GM12878 (cell line): ENCODE measurements at regions not wholly inside any gene's neighbourhood (a gene's known extent, or its start where the extent isn't known, plus 50 kb on each side); places are given as distances from the start of the nearest gene placed in this dataset.

Experiments
- ATAC-seq: fragments of 200-7000 bp; cut with Tn5 transposase; 3 replicates; pipeline ENCODE4 v1.9.1; 2020; ENCODE audit warnings: mild to moderate bottlenecking, moderate library complexity
- BruUV-seq: library from RNA; stranded (reverse); fragments of 400-500 nt; replicated peaks from 2 replicates; lab custom pipeline; 2021; lab: Mats Ljungman, UMichigan
- CTCF ChIA-PET: fragments of 300-600 bp; sonication (Branson Sonifier 250); formaldehyde crosslinking; extraction: SDS; loops from one replicate; lab custom pipeline; 2021; ENCODE audit warnings: inconsistent platforms; lab: Yijun Ruan, JAX
- POLR2A ChIA-PET: fragments of 350-600 bp; formaldehyde crosslinking; extraction: SDS; loops from one replicate; lab custom pipeline; 2021; ENCODE audit warnings: inconsistent platforms; lab: Charles Lee
- RAD21 ChIA-PET: fragments of 300-600 bp; sonication (Branson Sonifier 250); formaldehyde crosslinking; loops from one replicate; lab custom pipeline; 2023; ENCODE audit warnings: antibody characterized with exemption; ENCODE audit not compliant: unreplicated experiment; lab: Charles Lee
- SMC1A ChIA-PET: fragments of 300-600 bp; sonication (Branson Sonifier 250); formaldehyde crosslinking; loops from one replicate; lab custom pipeline; 2023; ENCODE audit not compliant: unreplicated experiment, uncharacterized antibody; lab: Charles Lee
- DNase-seq: peaks from one replicate; pipeline ENCODE4 v3.0.0-alpha.2; 2011; ENCODE audit warnings: low read depth, low spot score
- FAIRE-seq: peaks from 3 replicates; lab custom pipeline; 2011; peaks lifted over from hg19 to GRCh38; lab: Jason Lieb, UNC
- H2AFZ ChIP-seq: 2 replicates; pipeline ENCODE4 v1.6.0; 2011; ENCODE audit warnings: low read depth, low read length, control low read depth; ENCODE audit not compliant: control insufficient read depth
- H3K27ac ChIP-seq: 2 replicates; pipeline ENCODE4 v1.5.1; 2011; ENCODE audit warnings: control low read depth; ENCODE audit not compliant: control insufficient read depth, insufficient read depth
- H3K27me3 ChIP-seq, 2 experiments: replicated peaks in 1 of 2; 2 replicates each; pipeline versions ENCODE4 v1.6.0 to v1.6.1; 2011; ENCODE audit warnings: low read length in 1 of 2; ENCODE audit not compliant: control insufficient read depth in 2 of 2, insufficient read depth in 2 of 2
- H3K36me3 ChIP-seq, 2 experiments: 2 replicates each; pipeline ENCODE4 v1.5.1; 2011; ENCODE audit warnings: low read length in 1 of 2; ENCODE audit not compliant: control insufficient read depth in 2 of 2, insufficient read depth in 2 of 2
- H3K4me1 ChIP-seq: 2 replicates; pipeline ENCODE4 v1.6.1; 2011; ENCODE audit warnings: mild to moderate bottlenecking, low read length, moderate library complexity, mixed read lengths; ENCODE audit not compliant: control insufficient read depth, insufficient read depth
- H3K4me2 ChIP-seq: 2 replicates; pipeline ENCODE4 v1.6.0; 2011; ENCODE audit warnings: control low read depth; ENCODE audit not compliant: control insufficient read depth, insufficient read depth
- H3K4me3 ChIP-seq: fragments of 200-600 bp; sonication (generic); 2 replicates; pipeline ENCODE4 v1.5.1; 2016
- H3K79me2 ChIP-seq: 2 replicates; pipeline ENCODE4 v1.6.0; 2011; ENCODE audit warnings: low read length; ENCODE audit not compliant: control insufficient read depth, insufficient read depth
- H3K9ac ChIP-seq: 2 replicates; pipeline ENCODE4 v1.8.0; 2011; ENCODE audit warnings: low read length, control low read depth, mixed read lengths; ENCODE audit not compliant: control insufficient read depth, insufficient read depth
- H3K9me3 ChIP-seq: replicated peaks from 3 replicates; pipeline ENCODE4 v1.5.1; 2011; ENCODE audit warnings: mild to moderate bottlenecking, low read length; ENCODE audit not compliant: control insufficient read depth, insufficient read depth
- H4K20me1 ChIP-seq: 2 replicates; pipeline ENCODE4 v1.6.0; 2011; ENCODE audit not compliant: control insufficient read depth, insufficient read depth
- ELK1 ChIP-seq: IDR thresholded peaks from 2 replicates; pipeline ENCODE4 v1.6.1; 2012; ENCODE audit warnings: low read depth, low read length, improper control_type of control experiment
- GABPA ChIP-seq: IDR thresholded peaks from 2 replicates; pipeline ENCODE4 v1.6.1; 2014; ENCODE audit warnings: antibody characterized with exemption, low read depth, mild to moderate bottlenecking, inconsistent platforms
- HDAC2 ChIP-seq: fragments of 200-600 bp; sonication (generic); IDR thresholded peaks from 2 replicates; pipeline ENCODE4 v1.6.1; 2017
- KAT2A ChIP-seq: conservative IDR thresholded peaks from 2 replicates; pipeline ENCODE4 v1.6.1; 2011; ENCODE audit warnings: low read depth, low read length; ENCODE audit not compliant: control insufficient read depth
- MEF2A ChIP-seq: IDR thresholded peaks from 2 replicates; pipeline ENCODE4 v1.6.1; 2011; ENCODE audit warnings: low read depth, mild to moderate bottlenecking, low read length, moderate library complexity; ENCODE audit not compliant: insufficient read depth
- NR2F1 ChIP-seq: fragments of 450-650 bp; conservative IDR thresholded peaks from 2 replicates; pipeline ENCODE4 v1.6.1; 2017; ENCODE audit warnings: mild to moderate bottlenecking
- PAX8 ChIP-seq: fragments of 450-650 bp; IDR thresholded peaks from 2 replicates; pipeline ENCODE4 v1.6.1; 2017; ENCODE audit warnings: mild to moderate bottlenecking, moderate library complexity
- POLR2A ChIP-seq: IDR thresholded peaks from 2 replicates; pipeline ENCODE4 v1.6.1; 2011; ENCODE audit warnings: low read depth, mild to moderate bottlenecking, low read length
- POU2F2 ChIP-seq: IDR thresholded peaks from 3 replicates; pipeline ENCODE4 v1.6.1; 2011; ENCODE audit warnings: low read depth, mild to moderate bottlenecking, low read length, borderline replicate concordance
- RFX5 ChIP-seq: IDR thresholded peaks from 2 replicates; pipeline ENCODE4 v1.6.1; 2011; ENCODE audit warnings: low read depth, low read length, improper control_type of control experiment
- SMARCA5 ChIP-seq: fragments of 450-650 bp; IDR thresholded peaks from 2 replicates; pipeline ENCODE4 v1.6.1; 2017; ENCODE audit warnings: mild to moderate bottlenecking
- SREBF1 ChIP-seq: IDR thresholded peaks from 2 replicates; pipeline ENCODE4 v1.6.1; 2012; ENCODE audit warnings: mild to moderate bottlenecking, low read length
- TARDBP ChIP-seq: IDR thresholded peaks from 2 replicates; pipeline ENCODE4 v1.6.1; 2016; ENCODE audit warnings: borderline replicate concordance
- TBL1XR1 ChIP-seq: IDR thresholded peaks from 2 replicates; pipeline ENCODE4 v1.6.1; 2012; ENCODE audit warnings: low read depth, low read length, improper control_type of control experiment
- USF1 ChIP-seq: IDR thresholded peaks from 2 replicates; pipeline ENCODE4 v1.6.1; 2011; ENCODE audit warnings: borderline replicate concordance, low read depth, mild to moderate bottlenecking, moderate library complexity, mixed read lengths, low read length; ENCODE audit not compliant: insufficient read depth; ENCODE audit errors: extremely low read length
- ZNF622 ChIP-seq: fragments of 450-650 bp; IDR thresholded peaks from 2 replicates; pipeline ENCODE4 v1.6.1; 2017; ENCODE audit warnings: mild to moderate bottlenecking, inconsistent platforms
- WGBS: methylation state at CpG from one replicate; pipeline ENCODE4 v1.1.6; 2016; ENCODE audit warnings: low lambda C conversion rate; ENCODE audit not compliant: insufficient replicate concordance, insufficient coverage; ENCODE audit errors: missing lambda C conversion rate; 5-methylcytosine and 5-hydroxymethylcytosine counted together
- in situ Hi-C: fragments of 300-500 bp; cut with MboI; formaldehyde crosslinking; loops from 9 replicates; pipeline ENCODE4 v1.14.3; 2018; ENCODE audit warnings: mixed read lengths
- intact Hi-C: fragments of 100-400 bp; cut with micrococcal nuclease; formaldehyde crosslinking; loops from one replicate; pipeline ENCODE4 v1.14.2; 2022; ENCODE audit not compliant: unreplicated experiment
- TF ChIP-seq, protein P1 (sequence below): IDR thresholded peaks from 2 replicates; pipeline ENCODE4 v1.6.1; 2012; ENCODE audit warnings: improper control_type of control experiment, low read depth, low read length; ENCODE audit not compliant: insufficient replicate concordance

GRCh38 chr14:84042992-84043391 is 1487.0 kb upstream of the FLRT2 start:
- no peak overlapping the region for H2AFZ ChIP-seq
- intact Hi-C loops (no loop called here), in situ Hi-C loops (no loop called here)
- H3K4me3 ChIP-seq: no peak overlapping the region
- FAIRE-seq: no peak
- H3K27ac ChIP-seq: no peak overlapping the region
- H3K4me2 ChIP-seq: no peak overlapping the region
- no TSS peak for BruUV-seq
- no peak overlapping the region for H3K9ac ChIP-seq
- ChIA-PET RAD21 (no interaction called here), SMC1A (no interaction called here), CTCF (no interaction called here), POLR2A (no interaction called here)
- no peaks in the 10 kb centered on the region for H3K27me3 ChIP-seq
- WGBS: 0% methylated on average over 1 of the region's 1 CpG
- no peaks in the 10 kb centered on the region for H3K9me3 ChIP-seq
- no peak for DNase-seq
- ATAC-seq: no peak
- H3K36me3 ChIP-seq: no peaks in the 10 kb centered on the region
- H4K20me1 ChIP-seq: no peaks in the 10 kb centered on the region
- TF ChIP-seq GABPA (no peak), NR2F1 (no peak), SMARCA5 (no peak), MEF2A (no peak), HDAC2 (no peak), USF1 (no peak), KAT2A (no peak), PAX8 (no peak), RFX5 (no peak), SREBF1 (no peak), ELK1 (no peak), ZNF622 (no peak), POLR2A (no peak), TBL1XR1 (no peak), POU2F2 (no peak), TARDBP (no peak)
- TF ChIP-seq, protein P1, sequence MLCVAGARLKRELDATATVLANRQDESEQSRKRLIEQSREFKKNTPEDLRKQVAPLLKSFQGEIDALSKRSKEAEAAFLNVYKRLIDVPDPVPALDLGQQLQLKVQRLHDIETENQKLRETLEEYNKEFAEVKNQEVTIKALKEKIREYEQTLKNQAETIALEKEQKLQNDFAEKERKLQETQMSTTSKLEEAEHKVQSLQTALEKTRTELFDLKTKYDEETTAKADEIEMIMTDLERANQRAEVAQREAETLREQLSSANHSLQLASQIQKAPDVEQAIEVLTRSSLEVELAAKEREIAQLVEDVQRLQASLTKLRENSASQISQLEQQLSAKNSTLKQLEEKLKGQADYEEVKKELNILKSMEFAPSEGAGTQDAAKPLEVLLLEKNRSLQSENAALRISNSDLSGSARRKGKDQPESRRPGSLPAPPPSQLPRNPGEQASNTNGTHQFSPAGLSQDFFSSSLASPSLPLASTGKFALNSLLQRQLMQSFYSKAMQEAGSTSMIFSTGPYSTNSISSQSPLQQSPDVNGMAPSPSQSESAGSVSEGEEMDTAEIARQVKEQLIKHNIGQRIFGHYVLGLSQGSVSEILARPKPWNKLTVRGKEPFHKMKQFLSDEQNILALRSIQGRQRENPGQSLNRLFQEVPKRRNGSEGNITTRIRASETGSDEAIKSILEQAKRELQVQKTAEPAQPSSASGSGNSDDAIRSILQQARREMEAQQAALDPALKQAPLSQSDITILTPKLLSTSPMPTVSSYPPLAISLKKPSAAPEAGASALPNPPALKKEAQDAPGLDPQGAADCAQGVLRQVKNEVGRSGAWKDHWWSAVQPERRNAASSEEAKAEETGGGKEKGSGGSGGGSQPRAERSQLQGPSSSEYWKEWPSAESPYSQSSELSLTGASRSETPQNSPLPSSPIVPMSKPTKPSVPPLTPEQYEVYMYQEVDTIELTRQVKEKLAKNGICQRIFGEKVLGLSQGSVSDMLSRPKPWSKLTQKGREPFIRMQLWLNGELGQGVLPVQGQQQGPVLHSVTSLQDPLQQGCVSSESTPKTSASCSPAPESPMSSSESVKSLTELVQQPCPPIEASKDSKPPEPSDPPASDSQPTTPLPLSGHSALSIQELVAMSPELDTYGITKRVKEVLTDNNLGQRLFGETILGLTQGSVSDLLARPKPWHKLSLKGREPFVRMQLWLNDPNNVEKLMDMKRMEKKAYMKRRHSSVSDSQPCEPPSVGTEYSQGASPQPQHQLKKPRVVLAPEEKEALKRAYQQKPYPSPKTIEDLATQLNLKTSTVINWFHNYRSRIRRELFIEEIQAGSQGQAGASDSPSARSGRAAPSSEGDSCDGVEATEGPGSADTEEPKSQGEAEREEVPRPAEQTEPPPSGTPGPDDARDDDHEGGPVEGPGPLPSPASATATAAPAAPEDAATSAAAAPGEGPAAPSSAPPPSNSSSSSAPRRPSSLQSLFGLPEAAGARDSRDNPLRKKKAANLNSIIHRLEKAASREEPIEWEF: no peak
- no peaks in the 10 kb centered on the region for H3K4me1 ChIP-seq
- no peaks in the 10 kb centered on the region for H3K79me2 ChIP-seq
